Body of pancreas (tissue), 4 donors: ENCODE measurements at regions not wholly inside any gene's neighbourhood (a gene's known extent, or its start where the extent isn't known, plus 50 kb on each side); places are given as distances from the start of the nearest gene placed in this dataset.
"Not testable (repeated sequence)": the region's sequence is repeated elsewhere in the genome, so short reads cannot be mapped to it uniquely, and the experiment has no call there.

Experiments used
- ATAC-seq: fragments of 150-250 bp; one replicate; pipeline ENCODE4 v1.9.1; 2016
- DNase-seq, 4 donors: peaks; one replicate each; pipeline ENCODE4 v3.0.0-alpha.2; 2019
- H3K27ac ChIP-seq, 4 donors: fragments of 200-600 bp; sonication (generic); 1 replicate in 3 of 4; 2 replicates in 1 of 4; pipeline versions ENCODE4 v1.5.1 to v1.6.1; 2016 to 2019; ENCODE audit warnings: mild to moderate bottlenecking in 1 of 4, mixed read lengths in 1 of 4, moderate library complexity in 1 of 4
- H3K27me3 ChIP-seq, 2 donors: fragments of 200-600 bp; sonication (generic); one replicate each; pipeline ENCODE4 v1.6.0; 2016; ENCODE audit warnings: mild to moderate bottlenecking in 1 of 2
- H3K36me3 ChIP-seq, 2 donors: fragments of 200-600 bp; sonication (generic); replicated peaks in 1 of 2; 2 replicates each; pipeline ENCODE4 v1.5.1; 2016; ENCODE audit warnings: low read depth in 2 of 2; ENCODE audit not compliant: insufficient read depth in 1 of 2
- H3K4me1 ChIP-seq: fragments of 200-600 bp; sonication (generic); one replicate; pipeline ENCODE4 v1.6.0; 2016
- H3K4me3 ChIP-seq, 2 donors: fragments of 200-600 bp; sonication (generic); 1 replicate in 1 of 2; 2 replicates in 1 of 2; pipeline ENCODE4 v1.5.1; 2016 to 2019
- H3K9me3 ChIP-seq, 3 donors: fragments of 200-600 bp; sonication (generic); 1 replicate in 2 of 3; 2 replicates in 1 of 3; pipeline ENCODE4 v1.5.1; 2016
- POLR2A ChIP-seq, 3 donors: fragments of 450-650 bp; IDR thresholded peaks; one replicate each; pipeline ENCODE4 v1.6.1; 2016; ENCODE audit warnings: antibody characterized with exemption in 3 of 3, mild to moderate bottlenecking in 2 of 3
- WGBS, 2 donors: methylation state at CpG; one replicate each; pipeline ENCODE4 v1.1.5; 2017; 5-methylcytosine and 5-hydroxymethylcytosine counted together
- intact Hi-C: fragments of 100-400 bp; cut with DNase I; formaldehyde crosslinking; loops from one replicate; pipeline ENCODE4 v1.15.1; 2023
- TF ChIP-seq, protein P1 (sequence below), 7 experiments: fragments of 450-650 bp in 4 of 7; fragments of 200-600 bp in 3 of 7; sonication (generic) in 3 of 7; IDR thresholded peaks; one replicate each; pipeline ENCODE4 v1.5.1; 2016 to 2019; ENCODE audit warnings: antibody characterized with exemption in 7 of 7

DNA sequence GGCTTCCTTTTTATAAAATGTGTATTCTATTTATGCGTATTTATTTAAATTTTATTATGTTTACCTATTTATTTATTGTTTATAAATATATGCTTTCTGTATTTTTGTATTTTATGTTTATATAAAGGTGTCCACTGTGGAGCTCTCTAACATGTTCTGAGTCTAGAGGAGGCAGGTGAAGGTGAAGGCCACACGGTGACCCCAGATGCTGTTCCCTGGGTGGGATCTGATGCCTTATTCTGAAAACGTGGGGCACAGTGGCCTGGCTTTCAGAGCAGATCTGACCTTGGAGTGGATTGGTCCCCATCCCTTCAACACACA is 104.7 kb upstream of the SLC7A14 start:
- WGBS, 2 donors: 34 to 38% methylated on average over 3 of the region's 3 CpGs
- no peak overlapping the region for H3K27ac ChIP-seq
- intact Hi-C loops: no loop called here

DNA sequence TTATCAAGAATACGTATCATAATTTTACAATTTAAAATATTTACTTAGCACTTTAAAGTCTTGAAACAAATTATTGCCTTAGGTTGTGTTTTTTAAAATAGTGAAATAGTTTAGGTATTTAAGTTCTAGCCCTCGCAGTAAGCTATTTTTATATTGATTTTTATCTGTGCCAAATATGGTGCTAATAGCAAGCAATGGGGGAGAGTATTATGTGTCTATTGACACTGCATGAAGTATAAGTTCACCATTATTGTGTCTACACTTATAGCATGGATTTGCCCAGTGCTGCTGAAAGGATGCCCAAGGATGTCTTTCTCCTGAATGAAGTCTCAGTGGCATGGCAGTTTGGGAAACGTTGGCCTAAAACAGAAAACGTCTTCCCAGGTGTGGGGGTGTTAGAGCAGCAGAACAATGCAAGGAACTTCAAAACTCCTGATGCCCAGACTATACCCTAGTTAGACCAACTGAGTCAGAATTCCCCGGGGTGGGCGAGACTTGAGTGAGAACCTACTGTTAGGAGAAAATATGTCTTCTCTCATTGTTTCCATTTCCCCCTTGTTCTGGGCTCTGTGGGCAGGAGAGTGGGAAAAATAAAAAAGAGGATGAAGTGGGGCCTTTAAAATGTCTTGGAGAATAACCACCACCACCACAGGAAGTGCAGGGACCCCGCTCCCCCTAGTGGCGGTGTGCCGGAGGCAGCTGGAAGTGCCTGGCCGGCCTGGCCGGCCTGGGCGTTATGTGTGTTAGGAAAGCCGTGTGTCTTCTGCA is 104.2 kb upstream of the SLC7A14 start:
- TF ChIP-seq, protein P1, sequence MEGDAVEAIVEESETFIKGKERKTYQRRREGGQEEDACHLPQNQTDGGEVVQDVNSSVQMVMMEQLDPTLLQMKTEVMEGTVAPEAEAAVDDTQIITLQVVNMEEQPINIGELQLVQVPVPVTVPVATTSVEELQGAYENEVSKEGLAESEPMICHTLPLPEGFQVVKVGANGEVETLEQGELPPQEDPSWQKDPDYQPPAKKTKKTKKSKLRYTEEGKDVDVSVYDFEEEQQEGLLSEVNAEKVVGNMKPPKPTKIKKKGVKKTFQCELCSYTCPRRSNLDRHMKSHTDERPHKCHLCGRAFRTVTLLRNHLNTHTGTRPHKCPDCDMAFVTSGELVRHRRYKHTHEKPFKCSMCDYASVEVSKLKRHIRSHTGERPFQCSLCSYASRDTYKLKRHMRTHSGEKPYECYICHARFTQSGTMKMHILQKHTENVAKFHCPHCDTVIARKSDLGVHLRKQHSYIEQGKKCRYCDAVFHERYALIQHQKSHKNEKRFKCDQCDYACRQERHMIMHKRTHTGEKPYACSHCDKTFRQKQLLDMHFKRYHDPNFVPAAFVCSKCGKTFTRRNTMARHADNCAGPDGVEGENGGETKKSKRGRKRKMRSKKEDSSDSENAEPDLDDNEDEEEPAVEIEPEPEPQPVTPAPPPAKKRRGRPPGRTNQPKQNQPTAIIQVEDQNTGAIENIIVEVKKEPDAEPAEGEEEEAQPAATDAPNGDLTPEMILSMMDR (IDR thresholded peaks at IDR 0.05): peak; percentile 29 to 87 (median 68)
- TF ChIP-seq POLR2A (IDR thresholded peaks at IDR 0.05): no peak
- DNase-seq: peak; percentile 64 to 76 (median 66)
- no peak overlapping the region for H3K27ac ChIP-seq
- no peak for ATAC-seq
- no peaks in the 10 kb centered on the region for H3K9me3 ChIP-seq
- H3K4me3 ChIP-seq: no peak overlapping the region
- WGBS, 2 donors: 54 to 56% methylated on average over 13 of the region's 13 CpGs
- H3K4me1 ChIP-seq: no peaks in the 10 kb centered on the region
- intact Hi-C loops: no loop called here
- H3K36me3 ChIP-seq: no peaks in the 10 kb centered on the region
- H3K27me3 ChIP-seq: no peaks in the 10 kb centered on the region

More for the DNA sequence above, 104.7 kb upstream of the SLC7A14 start:
- Histone ChIP-seq H3K4me1 (no peaks in the 10 kb centered on the region), H3K27me3 (no peaks in the 10 kb centered on the region), H3K36me3 (no peaks in the 10 kb centered on the region), H3K9me3 (no peaks in the 10 kb centered on the region), H3K4me3 (no peak overlapping the region)
- ATAC-seq (no peak), DNase-seq (no peak)
- TF ChIP-seq POLR2A (IDR thresholded peaks at IDR 0.05): no peak
- TF ChIP-seq, protein P1 (IDR thresholded peaks at IDR 0.05): no peak

DNA sequence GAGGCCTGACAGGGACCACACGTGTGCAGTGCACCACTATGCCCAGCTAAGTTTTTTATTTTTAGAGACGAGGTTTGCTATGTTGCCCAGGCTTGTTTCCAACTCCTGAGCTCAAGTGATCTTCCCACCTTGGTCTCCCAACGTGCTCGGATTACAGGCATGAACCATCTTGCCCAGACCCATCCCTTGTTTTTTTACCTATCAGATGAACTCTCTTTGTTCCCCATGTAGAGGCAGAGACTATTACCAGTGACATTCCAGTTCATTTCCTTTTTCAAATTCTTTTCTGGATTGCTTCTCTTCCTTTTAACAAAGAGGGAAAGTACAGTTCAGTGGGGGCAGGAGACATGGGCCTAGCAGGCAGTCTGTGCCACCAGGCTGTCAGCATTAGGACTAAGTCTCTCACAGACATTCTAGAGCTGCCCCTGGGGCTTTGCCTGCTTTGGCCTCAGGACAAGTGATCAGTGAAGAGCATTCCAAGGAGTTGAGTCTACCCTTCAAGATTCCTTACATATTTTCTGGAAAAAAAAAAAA is 103.5 kb upstream of the SLC7A14 start:
- 71 to 87% methylated on average over 4 of the region's 4 CpGs for WGBS, 2 donors
- H3K27ac ChIP-seq: no peak overlapping the region
- intact Hi-C loops: no loop called here
- H3K4me3 ChIP-seq: no peak overlapping the region
- no peaks in the 10 kb centered on the region for H3K4me1 ChIP-seq
- TF ChIP-seq, protein P1 (IDR thresholded peaks at IDR 0.05): no peak
- no peak for TF ChIP-seq POLR2A (IDR thresholded peaks at IDR 0.05)
- H3K27me3 ChIP-seq: no peaks in the 10 kb centered on the region
- ATAC-seq: no peak
- H3K36me3 ChIP-seq: no peaks in the 10 kb centered on the region
- H3K9me3 ChIP-seq: no peaks in the 10 kb centered on the region
- DNase-seq: peak in 1 of 4 donors; percentile 12

DNA sequence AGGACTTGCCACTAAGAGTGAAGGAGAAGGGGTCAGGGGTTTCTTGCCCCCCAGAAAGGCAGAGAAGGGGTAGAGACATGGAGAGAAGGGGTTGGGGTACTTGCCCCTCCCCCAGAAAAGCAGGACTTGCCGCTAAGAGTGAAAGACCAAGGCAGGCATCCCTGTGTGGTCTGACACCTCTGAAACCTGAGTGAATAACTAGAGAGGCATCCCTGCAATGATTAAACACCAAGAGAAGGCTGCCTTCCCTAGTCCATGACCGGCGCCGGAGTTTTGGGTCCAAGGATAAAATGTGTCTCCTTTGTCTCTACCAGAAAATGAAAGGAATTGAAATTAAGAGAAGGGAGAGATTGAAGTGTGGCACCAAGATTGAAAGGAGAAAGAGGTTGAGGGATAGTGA is 102.3 kb upstream of the SLC7A14 start:
- DNase-seq, H3K27ac ChIP-seq, H3K4me3 ChIP-seq, intact Hi-C loops, H3K4me1 ChIP-seq, H3K27me3 ChIP-seq, ATAC-seq, H3K36me3 ChIP-seq, H3K9me3 ChIP-seq: not testable (repeated sequence)
- WGBS, 2 donors: 79 to 84% methylated on average over 4 of the region's 4 CpGs

DNA sequence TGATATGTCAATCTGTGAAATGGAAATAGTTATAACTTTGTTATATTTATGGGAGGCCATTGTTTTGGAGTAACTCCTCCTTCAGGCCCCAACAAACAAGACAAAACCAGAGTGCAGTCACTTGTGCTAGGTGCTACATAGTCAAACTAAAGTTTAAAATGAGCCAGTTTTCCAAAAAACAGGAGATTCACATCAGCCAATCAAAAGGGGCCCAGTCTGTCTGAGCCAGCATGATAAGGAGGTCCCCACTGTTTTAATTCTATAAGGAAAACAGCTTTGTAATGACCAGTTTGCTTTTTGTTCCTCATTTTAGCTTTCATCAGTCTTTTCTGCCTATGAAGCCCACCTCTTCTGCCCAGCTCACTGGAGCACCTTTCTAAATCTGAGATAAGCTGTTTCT is 94.7 kb upstream of the SLC7A14 start:
- ATAC-seq (no peak), DNase-seq (no peak)
- Histone ChIP-seq H3K27ac (no peak overlapping the region), H3K36me3 (no peaks in the 10 kb centered on the region), H3K9me3 (no peaks in the 10 kb centered on the region), H3K27me3 (no peaks in the 10 kb centered on the region), H3K4me1 (no peaks in the 10 kb centered on the region), H3K4me3 (no peak overlapping the region)
- intact Hi-C loops: no loop called here
- no peak for TF ChIP-seq POLR2A (IDR thresholded peaks at IDR 0.05)
- TF ChIP-seq, protein P1 (IDR thresholded peaks at IDR 0.05): no peak
